ENCODE measurements at regions not wholly inside any gene's neighbourhood (a gene's known extent, or its start where the extent isn't known, plus 50 kb on each side); places are given as distances from the start of the nearest gene placed in this dataset.
"Not testable (repeated sequence)": the region's sequence is repeated elsewhere in the genome, so short reads cannot be mapped to it uniquely, and the experiment has no call there.

GRCh38 chr3:144496141-144496835 lies 524.7 kb downstream of the DIPK2A start:
- no peak for TF ChIP-seq POLR2AphosphoS5 (IDR thresholded peaks at IDR 0.05)
- TF ChIP-seq, protein P1, sequence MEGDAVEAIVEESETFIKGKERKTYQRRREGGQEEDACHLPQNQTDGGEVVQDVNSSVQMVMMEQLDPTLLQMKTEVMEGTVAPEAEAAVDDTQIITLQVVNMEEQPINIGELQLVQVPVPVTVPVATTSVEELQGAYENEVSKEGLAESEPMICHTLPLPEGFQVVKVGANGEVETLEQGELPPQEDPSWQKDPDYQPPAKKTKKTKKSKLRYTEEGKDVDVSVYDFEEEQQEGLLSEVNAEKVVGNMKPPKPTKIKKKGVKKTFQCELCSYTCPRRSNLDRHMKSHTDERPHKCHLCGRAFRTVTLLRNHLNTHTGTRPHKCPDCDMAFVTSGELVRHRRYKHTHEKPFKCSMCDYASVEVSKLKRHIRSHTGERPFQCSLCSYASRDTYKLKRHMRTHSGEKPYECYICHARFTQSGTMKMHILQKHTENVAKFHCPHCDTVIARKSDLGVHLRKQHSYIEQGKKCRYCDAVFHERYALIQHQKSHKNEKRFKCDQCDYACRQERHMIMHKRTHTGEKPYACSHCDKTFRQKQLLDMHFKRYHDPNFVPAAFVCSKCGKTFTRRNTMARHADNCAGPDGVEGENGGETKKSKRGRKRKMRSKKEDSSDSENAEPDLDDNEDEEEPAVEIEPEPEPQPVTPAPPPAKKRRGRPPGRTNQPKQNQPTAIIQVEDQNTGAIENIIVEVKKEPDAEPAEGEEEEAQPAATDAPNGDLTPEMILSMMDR (IDR thresholded peaks at IDR 0.05), result no peak
- TF ChIP-seq POLR2A (IDR thresholded peaks at IDR 0.05), result no peak
- TF ChIP-seq EP300 (IDR thresholded peaks at IDR 0.05), result no peak
- no peaks in the 10 kb centered on the region for H3K36me3 ChIP-seq
- H3K27me3 ChIP-seq, result no peaks in the 10 kb centered on the region
- H3K4me3 ChIP-seq, result no peak overlapping the region
- H3K4me1 ChIP-seq, result no peaks in the 10 kb centered on the region
- no peak overlapping the region for H3K27ac ChIP-seq
- 65 to 80% methylated on average over 4 of the region's 4 CpGs for WGBS, 2 donors (ENCODE audit: low coverage in 1 of 2)
- ATAC-seq, result no peak
- H3K9me3 ChIP-seq, result no peaks in the 10 kb centered on the region

DNA sequence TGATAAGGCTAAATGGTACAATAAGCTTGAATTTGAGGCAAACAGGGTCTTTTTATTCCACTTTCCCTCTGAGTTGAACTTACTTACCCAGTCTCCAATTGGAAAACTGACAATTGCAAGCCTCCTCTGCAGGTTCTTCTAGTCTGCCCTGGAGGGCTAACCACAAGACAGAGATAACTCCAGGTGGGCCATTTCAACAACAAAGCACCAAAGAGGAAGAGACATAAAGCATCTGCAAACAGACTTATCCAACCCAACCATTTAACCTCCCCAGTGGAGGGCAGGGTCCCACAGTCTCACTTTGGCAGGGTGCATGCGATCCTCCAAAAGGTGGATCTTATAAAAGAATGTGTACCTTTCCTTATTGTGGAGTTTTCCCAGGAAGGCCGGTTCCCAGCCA lies 525.8 kb downstream of the DIPK2A start:
- no peak for ATAC-seq
- TF ChIP-seq POLR2AphosphoS5 (IDR thresholded peaks at IDR 0.05), result no peak
- no peak overlapping the region for H3K27ac ChIP-seq
- H3K36me3 ChIP-seq, result no peaks in the 10 kb centered on the region
- no peak overlapping the region for H3K4me3 ChIP-seq
- 90 to 100% methylated on average over 2 of the region's 2 CpGs for WGBS, 2 donors (ENCODE audit: low coverage in 1 of 2)
- no peaks in the 10 kb centered on the region for H3K9me3 ChIP-seq
- no peaks in the 10 kb centered on the region for H3K27me3 ChIP-seq
- no peaks in the 10 kb centered on the region for H3K4me1 ChIP-seq

- Histone ChIP-seq H3K4me1 (no peaks in the 10 kb centered on the region), H3K9me3 (no peaks in the 10 kb centered on the region), H3K36me3 (no peaks in the 10 kb centered on the region), H3K27ac (no peak overlapping the region), H3K27me3 (no peaks in the 10 kb centered on the region), H3K4me3 (no peak overlapping the region)
- no peak for ATAC-seq
- WGBS, 2 donors (ENCODE audit: low coverage in 1 of 2), result 25 to 38% methylated on average over 2 of the region's 2 CpGs
- TF ChIP-seq, protein P1 (IDR thresholded peaks at IDR 0.05), result no peak
- no peak for TF ChIP-seq EP300 (IDR thresholded peaks at IDR 0.05)
- TF ChIP-seq POLR2AphosphoS5 (IDR thresholded peaks at IDR 0.05), result no peak
- TF ChIP-seq POLR2A (IDR thresholded peaks at IDR 0.05), result no peak
Measured at GRCh38 chr3:144499001-144499930, 527.6 kb downstream of the DIPK2A start.

- TF ChIP-seq, protein P1 (IDR thresholded peaks at IDR 0.05), result no peak
- 60 to 75% methylated on average over 1 of the region's 1 CpG for WGBS, 2 donors (ENCODE audit: low coverage in 1 of 2)
- no peak for ATAC-seq
Measured at GRCh38 chr3:144501467-144501866, 529.8 kb downstream of the DIPK2A start.

DNA sequence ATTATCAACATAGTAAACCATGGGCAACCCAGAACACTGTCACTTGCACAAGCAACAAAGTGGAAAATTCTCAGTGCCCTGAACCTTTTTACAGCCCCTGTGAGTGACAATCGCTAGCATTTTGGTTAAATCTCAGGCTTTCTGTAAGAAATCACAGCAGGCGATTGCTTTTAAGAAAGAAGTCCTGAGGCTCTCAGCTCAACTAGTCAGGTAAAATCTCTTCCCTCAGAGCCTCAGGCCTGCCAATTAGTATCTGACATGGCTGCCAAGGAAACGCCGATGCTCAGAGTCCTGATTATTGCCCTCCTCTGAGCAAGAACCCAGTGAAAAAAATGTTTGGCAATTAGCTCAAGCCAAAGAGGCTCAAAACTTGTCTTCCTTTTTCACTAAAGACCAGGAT lies 530.8 kb downstream of the DIPK2A start:
- Histone ChIP-seq H3K4me1 (no peaks in the 10 kb centered on the region), H3K9me3 (no peaks in the 10 kb centered on the region), H3K4me3 (no peak overlapping the region), H3K27me3 (no peaks in the 10 kb centered on the region), H3K27ac (no peak overlapping the region), H3K36me3 (no peaks in the 10 kb centered on the region)
- TF ChIP-seq POLR2AphosphoS5 (IDR thresholded peaks at IDR 0.05), result no peak
- TF ChIP-seq EP300 (IDR thresholded peaks at IDR 0.05), result no peak
- no peak for TF ChIP-seq POLR2A (IDR thresholded peaks at IDR 0.05)
- TF ChIP-seq, protein P1 (IDR thresholded peaks at IDR 0.05), result no peak
- WGBS, 2 donors (ENCODE audit: low coverage in 1 of 2), result 87 to 100% methylated on average over 1 to 4 of the region's 4 CpGs
- ATAC-seq, result no peak

More at GRCh38 chr3:144501467-144501866, 529.8 kb downstream of the DIPK2A start:
- no peaks in the 10 kb centered on the region for H3K9me3 ChIP-seq
- no peaks in the 10 kb centered on the region for H3K36me3 ChIP-seq
- no peak overlapping the region for H3K4me3 ChIP-seq
- no peak overlapping the region for H3K27ac ChIP-seq
- H3K27me3 ChIP-seq, result no peaks in the 10 kb centered on the region
- H3K4me1 ChIP-seq, result no peaks in the 10 kb centered on the region

DNA sequence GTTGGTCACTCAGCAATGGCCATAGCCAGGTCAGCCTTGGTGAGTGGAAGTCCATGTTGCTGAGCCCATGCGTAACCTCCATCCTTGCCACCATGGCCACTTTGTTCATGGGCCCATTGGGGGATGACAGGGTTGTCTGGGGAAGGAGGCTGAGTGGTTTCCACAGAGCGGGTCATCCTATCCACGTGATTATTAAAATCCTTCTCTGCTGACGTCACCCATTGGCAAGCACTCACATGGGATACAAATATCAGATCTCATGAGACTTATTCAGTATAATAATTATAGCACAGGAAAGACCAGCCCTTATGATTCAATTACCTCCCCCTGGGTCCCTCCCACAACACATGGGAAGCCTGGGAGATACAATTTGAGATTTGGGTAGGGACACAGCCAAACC lies 534.8 kb downstream of the DIPK2A start:
- ATAC-seq, H3K4me3 ChIP-seq: not testable (repeated sequence)
- 100% methylated on average over 1 of the region's 4 CpGs; no CpG with 5 or more reads in 1 of the 2 donors for WGBS, 2 donors (ENCODE audit: low coverage in 1 of 2)

More for the DNA sequence above, 534.8 kb downstream of the DIPK2A start:
- H3K36me3 ChIP-seq, H3K27me3 ChIP-seq, H3K9me3 ChIP-seq, H3K27ac ChIP-seq, H3K4me1 ChIP-seq: not testable (repeated sequence)
